GM12878 (cell line): ENCODE measurements at regions not wholly inside any gene's neighbourhood (a gene's known extent, or its start where the extent isn't known, plus 50 kb on each side); places are given as distances from the start of the nearest gene placed in this dataset.

ENCODE experiments used
- ATF3 ChIP-seq: IDR thresholded peaks from 2 replicates; pipeline ENCODE4 v1.6.1; 2011; ENCODE audit warnings: low read depth, mild to moderate bottlenecking, low read length, moderate library complexity, borderline replicate concordance; ENCODE audit errors: extremely low read depth
- ATF7 ChIP-seq: fragments of 450-650 bp; IDR thresholded peaks from 2 replicates; pipeline ENCODE4 v1.6.1; 2016; ENCODE audit warnings: low read depth, mild to moderate bottlenecking
- CHD1 ChIP-seq: IDR thresholded peaks from 2 replicates; pipeline ENCODE4 v1.6.1; 2012; ENCODE audit warnings: low read depth, low read length, improper control_type of control experiment
- CREM ChIP-seq: IDR thresholded peaks from 2 replicates; pipeline ENCODE4 v1.6.1; 2014; ENCODE audit warnings: antibody characterized with exemption, low read depth
- EZH2 ChIP-seq: IDR thresholded peaks from 2 replicates; pipeline ENCODE4 v1.6.1; 2012; ENCODE audit warnings: low read depth, mild to moderate bottlenecking, control low read depth, inconsistent platforms, low read length, borderline replicate concordance; ENCODE audit not compliant: control insufficient read depth
- MXI1 ChIP-seq: fragments of 150-350 bp; IDR thresholded peaks from 2 replicates; pipeline ENCODE4 v1.6.1; 2011; ENCODE audit warnings: low read depth, mild to moderate bottlenecking, inconsistent platforms, low read length, improper control_type of control experiment
- POLR2A ChIP-seq: IDR thresholded peaks from 2 replicates; pipeline ENCODE4 v1.6.1; 2011; ENCODE audit warnings: low read depth, mild to moderate bottlenecking, low read length
- POLR2AphosphoS2 ChIP-seq: IDR thresholded peaks from 2 replicates; pipeline ENCODE4 v1.6.1; 2011; ENCODE audit warnings: low read depth, mild to moderate bottlenecking, low read length, improper control_type of control experiment, moderate library complexity
- RFX5 ChIP-seq: IDR thresholded peaks from 2 replicates; pipeline ENCODE4 v1.6.1; 2011; ENCODE audit warnings: low read depth, low read length, improper control_type of control experiment
- SP1 ChIP-seq: IDR thresholded peaks from one replicate; pipeline ENCODE4 v1.6.1; 2011; ENCODE audit warnings: low read depth, low read length
- ZBTB33 ChIP-seq: fragments of 450-650 bp; IDR thresholded peaks from 2 replicates; pipeline ENCODE4 v1.6.1; 2017; ENCODE audit warnings: mild to moderate bottlenecking
- ZNF217 ChIP-seq: fragments of 450-650 bp; IDR thresholded peaks from 2 replicates; pipeline ENCODE4 v1.6.1; 2017; ENCODE audit warnings: antibody characterized with exemption, mild to moderate bottlenecking

- TF ChIP-seq EZH2 (no peak), CREM (no peak), ZBTB33 (no peak), POLR2AphosphoS2 (no peak), POLR2A (no peak), ZNF217 (no peak), RFX5 (no peak), ATF3 (no peak), SP1 (no peak), CHD1 (no peak), MXI1 (no peak), ATF7 (no peak)
Observed at GRCh38 chr14:96949594-96949993, 152.4 kb downstream of the VRK1 start.
